Transverse colon (tissue), 4 donors: ENCODE measurements at regions not wholly inside any gene's neighbourhood (a gene's known extent, or its start where the extent isn't known, plus 50 kb on each side); places are given as distances from the start of the nearest gene placed in this dataset.

Source experiments
- DNase-seq: peaks from one replicate; pipeline ENCODE4 v3.0.0-alpha.2; 2019
- H3K27ac ChIP-seq, 4 donors: fragments of 200-600 bp; sonication (generic); 2 replicates each; pipeline ENCODE4 v1.5.1; 2016 to 2018; ENCODE audit warnings: inconsistent platforms in 4 of 4
- H3K27me3 ChIP-seq: fragments of 200-600 bp; sonication (generic); 2 replicates; pipeline ENCODE4 v1.5.1; 2017; ENCODE audit warnings: inconsistent platforms
- H3K36me3 ChIP-seq, 4 donors: fragments of 200-600 bp; sonication (generic); 2 replicates each; pipeline ENCODE4 v1.5.1; 2017 to 2019; ENCODE audit warnings: inconsistent platforms in 4 of 4
- H3K4me1 ChIP-seq, 4 donors: fragments of 200-600 bp; sonication (generic); 2 replicates each; pipeline ENCODE4 v1.5.1; 2017 to 2020; ENCODE audit warnings: inconsistent platforms in 4 of 4
- H3K4me3 ChIP-seq, 4 donors: fragments of 200-600 bp; sonication (generic); 1 replicate in 1 of 4; 2 replicates in 3 of 4; pipeline versions ENCODE4 v1.5.1 to v1.6.1; 2017 to 2019; ENCODE audit warnings: inconsistent platforms in 4 of 4
- H3K9me3 ChIP-seq, 2 donors: fragments of 200-600 bp; sonication (generic); 2 replicates each; pipeline ENCODE4 v1.5.1; 2017 to 2019; ENCODE audit warnings: inconsistent platforms in 2 of 2
- EP300 ChIP-seq: sonication (generic); formaldehyde crosslinking; IDR thresholded peaks from one replicate; pipeline ENCODE4 v1.6.1; 2017; ENCODE audit warnings: antibody characterized with exemption, low read depth
- POLR2A ChIP-seq: fragments of 450-650 bp; IDR thresholded peaks from one replicate; pipeline ENCODE4 v1.6.1; 2016; ENCODE audit warnings: antibody characterized with exemption, mild to moderate bottlenecking, moderate library complexity
- POLR2AphosphoS5 ChIP-seq, 3 donors: sonication (generic); formaldehyde crosslinking; IDR thresholded peaks; one replicate each; pipeline ENCODE4 v1.6.1; 2016; ENCODE audit warnings: antibody characterized with exemption in 3 of 3
- WGBS, 2 donors: methylation state at CpG; one replicate each; pipeline ENCODE4 v1.1.5; 2018; ENCODE audit warnings: low coverage in 1 of 2; 5-methylcytosine and 5-hydroxymethylcytosine counted together
- in situ Hi-C, 4 donors: fragments of 200-750 bp; cut with MboI; loops; one replicate each; pipeline versions ENCODE4 v1.15.0 to v1.15.1; 2017; ENCODE audit warnings: low sequenced_read_pairs in 3 of 4, low pct_ligation_motif_present in 1 of 4, low pct_unique_long_range_greater_than_20kb in 1 of 4
- intact Hi-C: fragments of 100-400 bp; cut with DNase I; formaldehyde crosslinking; loops from one replicate; pipeline ENCODE4 v1.15.1; 2023; ENCODE audit warnings: low total_unique reads
- TF ChIP-seq, protein P1 (sequence below), 5 experiments: fragments of 200-600 bp in 3 of 5; fragments of 450-650 bp in 2 of 5; sonication (generic) in 3 of 5; IDR thresholded peaks; 1 replicate in 2 of 5; 2 replicates in 3 of 5; pipeline ENCODE4 v1.5.1; 2016 to 2017; ENCODE audit warnings: antibody characterized with exemption in 5 of 5, inconsistent platforms in 3 of 5, mild to moderate bottlenecking in 2 of 5, moderate library complexity in 1 of 5

- TF ChIP-seq, protein P1, sequence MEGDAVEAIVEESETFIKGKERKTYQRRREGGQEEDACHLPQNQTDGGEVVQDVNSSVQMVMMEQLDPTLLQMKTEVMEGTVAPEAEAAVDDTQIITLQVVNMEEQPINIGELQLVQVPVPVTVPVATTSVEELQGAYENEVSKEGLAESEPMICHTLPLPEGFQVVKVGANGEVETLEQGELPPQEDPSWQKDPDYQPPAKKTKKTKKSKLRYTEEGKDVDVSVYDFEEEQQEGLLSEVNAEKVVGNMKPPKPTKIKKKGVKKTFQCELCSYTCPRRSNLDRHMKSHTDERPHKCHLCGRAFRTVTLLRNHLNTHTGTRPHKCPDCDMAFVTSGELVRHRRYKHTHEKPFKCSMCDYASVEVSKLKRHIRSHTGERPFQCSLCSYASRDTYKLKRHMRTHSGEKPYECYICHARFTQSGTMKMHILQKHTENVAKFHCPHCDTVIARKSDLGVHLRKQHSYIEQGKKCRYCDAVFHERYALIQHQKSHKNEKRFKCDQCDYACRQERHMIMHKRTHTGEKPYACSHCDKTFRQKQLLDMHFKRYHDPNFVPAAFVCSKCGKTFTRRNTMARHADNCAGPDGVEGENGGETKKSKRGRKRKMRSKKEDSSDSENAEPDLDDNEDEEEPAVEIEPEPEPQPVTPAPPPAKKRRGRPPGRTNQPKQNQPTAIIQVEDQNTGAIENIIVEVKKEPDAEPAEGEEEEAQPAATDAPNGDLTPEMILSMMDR (IDR thresholded peaks at IDR 0.05): no peak
- no peak for TF ChIP-seq EP300
- no peak for TF ChIP-seq POLR2A
- no peak for TF ChIP-seq POLR2AphosphoS5 (IDR thresholded peaks at IDR 0.05)
- Histone ChIP-seq H3K27ac (no peak overlapping the region), H3K4me3 (no peak overlapping the region), H3K27me3 (no peaks in the 10 kb centered on the region), H3K36me3 (no peaks in the 10 kb centered on the region), H3K9me3 (no peaks in the 10 kb centered on the region), H3K4me1 (no peaks in the 10 kb centered on the region)
- WGBS, 2 donors: 64 to 80% methylated on average over 3 of the region's 3 CpGs
- no peak for DNase-seq
- in situ Hi-C loops: no loop called here
- intact Hi-C loops: no loop called here
Measured at GRCh38 chr7:49245062-49245461, 320.7 kb downstream of the CDC14C start.

GRCh38 chr7:49247759-49248158 lies 323.4 kb downstream of the CDC14C start:
- no peaks in the 10 kb centered on the region for H3K9me3 ChIP-seq
- no peaks in the 10 kb centered on the region for H3K36me3 ChIP-seq
- no peak overlapping the region for H3K4me3 ChIP-seq
- 54 to 74% methylated on average over 3 of the region's 3 CpGs for WGBS, 2 donors
- in situ Hi-C loops (no loop called here), intact Hi-C loops (no loop called here)
- no peaks in the 10 kb centered on the region for H3K27me3 ChIP-seq
- DNase-seq: no peak
- H3K4me1 ChIP-seq: no peaks in the 10 kb centered on the region
- no peak overlapping the region for H3K27ac ChIP-seq
- TF ChIP-seq, protein P1 (IDR thresholded peaks at IDR 0.05): no peak
- TF ChIP-seq EP300 (no peak), POLR2A (no peak), POLR2AphosphoS5 (IDR thresholded peaks at IDR 0.05) (no peak)

DNA sequence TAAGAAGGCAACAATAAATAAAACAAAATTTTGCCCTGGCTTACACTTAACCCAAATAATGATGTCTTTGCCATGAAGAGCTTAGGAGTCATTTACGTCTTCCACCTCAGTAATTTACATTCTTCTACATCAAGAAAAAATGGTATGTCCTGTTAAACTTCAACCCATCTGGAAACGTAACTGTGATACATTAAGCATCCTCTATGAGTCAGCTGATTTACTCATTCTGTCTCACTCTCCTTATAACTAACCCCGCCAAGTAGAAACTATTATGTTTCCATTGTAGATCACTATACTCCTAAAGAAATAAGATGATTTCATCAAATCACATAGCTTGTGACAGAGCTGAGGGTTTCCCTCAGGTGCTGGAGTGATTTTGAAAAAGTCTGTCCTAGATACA lies 330.7 kb downstream of the CDC14C start:
- Histone ChIP-seq H3K4me1 (no peaks in the 10 kb centered on the region), H3K27ac (no peak overlapping the region), H3K36me3 (no peaks in the 10 kb centered on the region), H3K9me3 (no peaks in the 10 kb centered on the region), H3K27me3 (no peaks in the 10 kb centered on the region), H3K4me3 (no peak overlapping the region)
- in situ Hi-C loops (no loop called here), intact Hi-C loops (no loop called here)
- TF ChIP-seq, protein P1 (IDR thresholded peaks at IDR 0.05): no peak
- TF ChIP-seq POLR2AphosphoS5 (IDR thresholded peaks at IDR 0.05): no peak
- no peak for TF ChIP-seq POLR2A
- no peak for TF ChIP-seq EP300
- 42 to 45% methylated on average over 3 of the region's 3 CpGs for WGBS, 2 donors
- DNase-seq: no peak

- 65 to 82% methylated on average over 2 of the region's 2 CpGs for WGBS, 2 donors
- intact Hi-C loops: no loop called here
- no peaks in the 10 kb centered on the region for H3K27me3 ChIP-seq
Measured at GRCh38 chr7:49260538-49260937, 336.2 kb downstream of the CDC14C start.

More at GRCh38 chr7:49260538-49260937, 336.2 kb downstream of the CDC14C start:
- in situ Hi-C loops: no loop called here
- H3K4me3 ChIP-seq: no peak overlapping the region
- H3K36me3 ChIP-seq: no peaks in the 10 kb centered on the region
- TF ChIP-seq POLR2A (no peak), POLR2AphosphoS5 (IDR thresholded peaks at IDR 0.05) (no peak), EP300 (no peak)
- TF ChIP-seq, protein P1 (IDR thresholded peaks at IDR 0.05): no peak
- no peaks in the 10 kb centered on the region for H3K9me3 ChIP-seq
- no peak for DNase-seq
- no peaks in the 10 kb centered on the region for H3K4me1 ChIP-seq
- H3K27ac ChIP-seq: no peak overlapping the region
